GM23338 (cell line): ENCODE measurements at regions not wholly inside any gene's neighbourhood (a gene's known extent, or its start where the extent isn't known, plus 50 kb on each side); places are given as distances from the start of the nearest gene placed in this dataset.

Experiments used
- ATAC-seq: fragments of 200-7000 bp; cut with Tn5 transposase; 3 replicates; pipeline ENCODE4 v1.9.1; 2020
- DNase-seq: peaks from one replicate; pipeline ENCODE4 v3.0.0-alpha.2; 2015; ENCODE audit warnings: low spot score
- H2AFZ ChIP-seq: fragments of 200-600 bp; sonication (generic); 2 replicates; pipeline ENCODE4 v1.8.0; 2016; ENCODE audit warnings: antibody characterized with exemption, mild to moderate bottlenecking, moderate library complexity
- H3F3A ChIP-seq: fragments of 200-600 bp; sonication (generic); replicated peaks from 2 replicates; pipeline ENCODE4 v1.8.0; 2017; ENCODE audit warnings: antibody characterized with exemption, mixed run types, low read depth
- H3K27ac ChIP-seq: fragments of 200-600 bp; sonication (generic); 2 replicates; pipeline ENCODE4 v1.6.1; 2016; ENCODE audit warnings: low read depth
- H3K27me3 ChIP-seq: fragments of 200-600 bp; sonication (generic); 2 replicates; pipeline ENCODE4 v1.8.0; 2016; ENCODE audit warnings: mild to moderate bottlenecking, mixed run types, moderate library complexity; ENCODE audit not compliant: insufficient read depth
- H3K36me3 ChIP-seq: fragments of 200-600 bp; sonication (generic); 2 replicates; pipeline ENCODE4 v1.8.0; 2016; ENCODE audit warnings: mild to moderate bottlenecking; ENCODE audit not compliant: insufficient read depth
- H3K4me1 ChIP-seq: fragments of 200-600 bp; sonication (generic); 2 replicates; pipeline ENCODE4 v1.8.0; 2016; ENCODE audit warnings: mild to moderate bottlenecking, moderate library complexity; ENCODE audit not compliant: insufficient read depth
- H3K4me2 ChIP-seq: fragments of 200-600 bp; sonication (generic); 2 replicates; pipeline ENCODE4 v1.7.1; 2017; ENCODE audit warnings: mixed run types
- H3K4me3 ChIP-seq: fragments of 200-600 bp; sonication (generic); 2 replicates; pipeline ENCODE4 v1.6.1; 2016; ENCODE audit warnings: mixed run types
- H3K79me2 ChIP-seq: fragments of 200-600 bp; sonication (generic); replicated peaks from 2 replicates; pipeline ENCODE4 v1.8.0; 2017; ENCODE audit warnings: mild to moderate bottlenecking; ENCODE audit not compliant: insufficient read depth
- H3K9me2 ChIP-seq: fragments of 200-600 bp; sonication (generic); 2 replicates; pipeline ENCODE4 v1.8.0; 2017; ENCODE audit not compliant: insufficient read depth
- H4K20me1 ChIP-seq: fragments of 200-600 bp; sonication (generic); replicated peaks from 2 replicates; pipeline ENCODE4 v1.8.0; 2017; ENCODE audit warnings: mild to moderate bottlenecking; ENCODE audit not compliant: insufficient read depth
- H3K27ac Mint-ChIP-seq: 2 replicates; pipeline ENCODE4 v1.8.0; 2020; ENCODE audit warnings: inconsistent platforms, mild to moderate bottlenecking, moderate library complexity, mixed read lengths
- H3K27me3 Mint-ChIP-seq: 3 replicates; pipeline ENCODE4 v1.8.0; 2022; ENCODE audit warnings: low read depth, mild to moderate bottlenecking, moderate library complexity, mixed read lengths, inconsistent platforms; ENCODE audit not compliant: insufficient read depth, poor library complexity
- H3K36me3 Mint-ChIP-seq: 3 replicates; pipeline ENCODE4 v1.8.0; 2021; ENCODE audit warnings: low read depth, mild to moderate bottlenecking, inconsistent platforms, moderate library complexity, mixed read lengths
- H3K4me1 Mint-ChIP-seq: 3 replicates; pipeline ENCODE4 v1.8.0; 2020; ENCODE audit warnings: mild to moderate bottlenecking, inconsistent platforms, mixed read lengths
- H3K4me3 Mint-ChIP-seq: 3 replicates; pipeline ENCODE4 v1.8.0; 2021; ENCODE audit warnings: moderate library complexity, mild to moderate bottlenecking, inconsistent platforms, mixed read lengths
- H3K9me3 Mint-ChIP-seq: 3 replicates; pipeline ENCODE4 v1.8.0; 2020; ENCODE audit warnings: moderate library complexity, mild to moderate bottlenecking, inconsistent platforms, mixed read lengths
- CREB1 ChIP-seq: fragments of 250-450 bp; sonication (Bioruptor Pico); IDR thresholded peaks from 2 replicates; pipeline ENCODE4 v1.5.0; 2020; ENCODE audit warnings: low read depth, mild to moderate bottlenecking, moderate library complexity
- JUNB ChIP-seq: IDR thresholded peaks from one replicate; pipeline ENCODE4 v1.6.1; 2016; ENCODE audit warnings: antibody characterized with exemption; ENCODE audit not compliant: unreplicated experiment
- POLR2AphosphoS5 ChIP-seq: IDR thresholded peaks from 2 replicates; pipeline ENCODE4 v1.6.1; 2016; ENCODE audit warnings: antibody characterized with exemption, low read depth
- ZNF331 ChIP-seq: fragments of 250-450 bp; sonication (Bioruptor Pico); IDR thresholded peaks from 2 replicates; pipeline ENCODE4 v1.5.0; 2020; ENCODE audit warnings: low read depth, mild to moderate bottlenecking, moderate library complexity
- TF ChIP-seq, protein P1 (sequence below): IDR thresholded peaks from one replicate; pipeline ENCODE4 v1.6.1; 2018; ENCODE audit warnings: antibody characterized with exemption; ENCODE audit not compliant: unreplicated experiment

DNA sequence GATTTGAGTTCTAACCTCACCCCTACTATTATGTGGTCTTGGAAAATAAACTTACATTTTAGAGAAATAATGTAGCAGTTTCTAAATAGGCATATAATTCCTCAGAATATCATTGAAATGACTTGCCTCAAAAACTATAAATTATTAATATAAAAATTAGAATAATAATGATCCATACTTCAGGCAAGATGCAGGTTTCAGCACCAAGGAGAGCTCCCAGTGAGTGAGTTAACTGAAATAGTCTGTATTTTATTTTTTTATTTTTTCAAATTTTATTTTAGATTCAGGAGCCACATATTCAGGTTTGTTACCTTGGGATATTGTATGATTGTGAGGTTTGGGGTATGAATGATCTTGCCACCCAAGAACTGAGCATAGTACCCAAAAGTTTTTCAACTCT lies 472.2 kb upstream of the DCC start:
- H2AFZ ChIP-seq: no peak overlapping the region
- no peak overlapping the region for H3K4me3 ChIP-seq
- DNase-seq (peak; percentile 45), ATAC-seq (no peak)
- no peaks in the 10 kb centered on the region for H3K36me3 ChIP-seq
- peaks cover 8% of the 10 kb centered on the region; the same call in 2 of the 3 replicates for H3K36me3 Mint-ChIP-seq
- H3K4me2 ChIP-seq: no peak overlapping the region
- H3K9me3 Mint-ChIP-seq: peaks cover 33% of the 10 kb centered on the region
- H4K20me1 ChIP-seq: no peaks in the 10 kb centered on the region
- TF ChIP-seq POLR2AphosphoS5 (no peak), JUNB (no peak), ZNF331 (CRISPR knock-in tag) (no peak), CREB1 (CRISPR knock-in tag) (no peak)
- TF ChIP-seq, protein P1, sequence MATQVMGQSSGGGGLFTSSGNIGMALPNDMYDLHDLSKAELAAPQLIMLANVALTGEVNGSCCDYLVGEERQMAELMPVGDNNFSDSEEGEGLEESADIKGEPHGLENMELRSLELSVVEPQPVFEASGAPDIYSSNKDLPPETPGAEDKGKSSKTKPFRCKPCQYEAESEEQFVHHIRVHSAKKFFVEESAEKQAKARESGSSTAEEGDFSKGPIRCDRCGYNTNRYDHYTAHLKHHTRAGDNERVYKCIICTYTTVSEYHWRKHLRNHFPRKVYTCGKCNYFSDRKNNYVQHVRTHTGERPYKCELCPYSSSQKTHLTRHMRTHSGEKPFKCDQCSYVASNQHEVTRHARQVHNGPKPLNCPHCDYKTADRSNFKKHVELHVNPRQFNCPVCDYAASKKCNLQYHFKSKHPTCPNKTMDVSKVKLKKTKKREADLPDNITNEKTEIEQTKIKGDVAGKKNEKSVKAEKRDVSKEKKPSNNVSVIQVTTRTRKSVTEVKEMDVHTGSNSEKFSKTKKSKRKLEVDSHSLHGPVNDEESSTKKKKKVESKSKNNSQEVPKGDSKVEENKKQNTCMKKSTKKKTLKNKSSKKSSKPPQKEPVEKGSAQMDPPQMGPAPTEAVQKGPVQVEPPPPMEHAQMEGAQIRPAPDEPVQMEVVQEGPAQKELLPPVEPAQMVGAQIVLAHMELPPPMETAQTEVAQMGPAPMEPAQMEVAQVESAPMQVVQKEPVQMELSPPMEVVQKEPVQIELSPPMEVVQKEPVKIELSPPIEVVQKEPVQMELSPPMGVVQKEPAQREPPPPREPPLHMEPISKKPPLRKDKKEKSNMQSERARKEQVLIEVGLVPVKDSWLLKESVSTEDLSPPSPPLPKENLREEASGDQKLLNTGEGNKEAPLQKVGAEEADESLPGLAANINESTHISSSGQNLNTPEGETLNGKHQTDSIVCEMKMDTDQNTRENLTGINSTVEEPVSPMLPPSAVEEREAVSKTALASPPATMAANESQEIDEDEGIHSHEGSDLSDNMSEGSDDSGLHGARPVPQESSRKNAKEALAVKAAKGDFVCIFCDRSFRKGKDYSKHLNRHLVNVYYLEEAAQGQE: peak; percentile 68
- H3K27ac Mint-ChIP-seq: no peak overlapping the region
- no peak overlapping the region for H3K27ac ChIP-seq
- no peaks in the 10 kb centered on the region for H3K27me3 ChIP-seq
- no peaks in the 10 kb centered on the region for H3K79me2 ChIP-seq
- H3F3A ChIP-seq: no peaks in the 10 kb centered on the region
- H3K4me3 Mint-ChIP-seq: no peak overlapping the region
- H3K27me3 Mint-ChIP-seq: no peaks in the 10 kb centered on the region
- no peaks in the 10 kb centered on the region for H3K9me2 ChIP-seq
- no peaks in the 10 kb centered on the region for H3K4me1 Mint-ChIP-seq
- no peaks in the 10 kb centered on the region for H3K4me1 ChIP-seq

DNA sequence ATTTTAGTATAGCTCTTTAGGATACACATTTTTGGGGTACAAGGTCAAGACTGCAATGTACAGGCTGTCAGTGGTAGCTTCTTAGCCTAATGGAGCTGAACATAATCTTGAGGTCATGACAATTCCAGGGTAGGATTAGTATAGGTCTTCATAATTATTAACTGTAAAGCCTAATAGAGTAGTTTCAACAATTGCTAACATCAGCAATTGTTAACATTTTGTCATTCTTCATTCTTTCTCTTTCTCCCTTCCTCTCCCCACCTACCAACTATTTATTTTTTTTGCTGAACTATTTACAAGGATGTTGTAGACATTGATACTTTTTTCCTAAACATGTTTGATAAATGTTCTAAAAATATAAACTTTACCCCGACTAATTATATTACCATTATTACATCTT lies 461.3 kb upstream of the DCC start:
- H3K36me3 ChIP-seq: no peaks in the 10 kb centered on the region
- TF ChIP-seq, protein P1: no peak
- TF ChIP-seq CREB1 (CRISPR knock-in tag): no peak
- no peak for TF ChIP-seq POLR2AphosphoS5
- no peak for ATAC-seq
- no peaks in the 10 kb centered on the region for H3K79me2 ChIP-seq
- Mint-ChIP-seq H3K4me3 (no peak overlapping the region), H3K27ac (no peak overlapping the region), H3K9me3 (peaks cover 8% of the 10 kb centered on the region), H3K27me3 (peaks cover 1% of the 10 kb centered on the region), H3K36me3 (peaks cover 5% of the 10 kb centered on the region; the same call in 1 of the 3 replicates), H3K4me1 (no peaks in the 10 kb centered on the region; the same call in 2 of the 3 replicates)
- no peaks in the 10 kb centered on the region for H4K20me1 ChIP-seq
- H3K4me2 ChIP-seq: no peak overlapping the region
- no peaks in the 10 kb centered on the region; the same call in 1 of the 2 replicates for H3K9me2 ChIP-seq
- no peak overlapping the region for H2AFZ ChIP-seq
- H3K27me3 ChIP-seq: no peaks in the 10 kb centered on the region
- H3K4me1 ChIP-seq: no peaks in the 10 kb centered on the region
- no peak for DNase-seq
- H3K4me3 ChIP-seq: no peak overlapping the region
- no peaks in the 10 kb centered on the region for H3F3A ChIP-seq
- H3K27ac ChIP-seq: no peak overlapping the region
